HL-60 (cell line): ENCODE measurements at regions not wholly inside any gene's neighbourhood (a gene's known extent, or its start where the extent isn't known, plus 50 kb on each side); places are given as distances from the start of the nearest gene placed in this dataset.
"Not testable (repeated sequence)": the region's sequence is repeated elsewhere in the genome, so short reads cannot be mapped to it uniquely, and the experiment has no call there.

Source experiments
- DNase-seq, 2 experiments: peaks; one replicate each; pipeline ENCODE4 v3.0.0-alpha.2; 2010 to 2020; ENCODE audit warnings: low read depth in 1 of 2, low spot score in 1 of 2
- H3K27ac ChIP-seq: fragments of 250-450 bp; sonication (Bioruptor Pico); replicated peaks from 2 replicates; pipeline ENCODE4 v1.5.1; 2020; ENCODE audit warnings: mild to moderate bottlenecking, moderate library complexity
- H3K27me3 ChIP-seq: fragments of 250-450 bp; sonication (Bioruptor Pico); 2 replicates; pipeline ENCODE4 v1.5.1; 2021; ENCODE audit warnings: mild to moderate bottlenecking, moderate library complexity; ENCODE audit not compliant: insufficient read depth, poor library complexity, severe bottlenecking
- H3K4me3 ChIP-seq: replicated peaks from 2 replicates; pipeline ENCODE4 v1.5.1; 2011; ENCODE audit warnings: mild to moderate bottlenecking, control low read depth, low read length; ENCODE audit not compliant: insufficient read depth
- GABPA ChIP-seq: IDR thresholded peaks from 2 replicates; pipeline ENCODE4 v1.6.1; 2012; ENCODE audit warnings: low read depth
- POLR2AphosphoS5 ChIP-seq: IDR thresholded peaks from 2 replicates; pipeline ENCODE4 v1.6.1; 2012; ENCODE audit warnings: low read depth
- SPI1 ChIP-seq: IDR thresholded peaks from 2 replicates; pipeline ENCODE4 v1.6.1; 2012; ENCODE audit warnings: low read depth, mild to moderate bottlenecking, borderline replicate concordance
- TF ChIP-seq, protein P1 (sequence below): IDR thresholded peaks from one replicate; pipeline ENCODE4 v1.5.1; 2011; ENCODE audit warnings: low read length, control low read depth, inconsistent platforms; ENCODE audit not compliant: insufficient read depth
- TF ChIP-seq, protein P2 (sequence below): IDR thresholded peaks from 2 replicates; pipeline ENCODE4 v1.6.1; 2012; ENCODE audit warnings: low read depth; ENCODE audit not compliant: insufficient replicate concordance

DNA sequence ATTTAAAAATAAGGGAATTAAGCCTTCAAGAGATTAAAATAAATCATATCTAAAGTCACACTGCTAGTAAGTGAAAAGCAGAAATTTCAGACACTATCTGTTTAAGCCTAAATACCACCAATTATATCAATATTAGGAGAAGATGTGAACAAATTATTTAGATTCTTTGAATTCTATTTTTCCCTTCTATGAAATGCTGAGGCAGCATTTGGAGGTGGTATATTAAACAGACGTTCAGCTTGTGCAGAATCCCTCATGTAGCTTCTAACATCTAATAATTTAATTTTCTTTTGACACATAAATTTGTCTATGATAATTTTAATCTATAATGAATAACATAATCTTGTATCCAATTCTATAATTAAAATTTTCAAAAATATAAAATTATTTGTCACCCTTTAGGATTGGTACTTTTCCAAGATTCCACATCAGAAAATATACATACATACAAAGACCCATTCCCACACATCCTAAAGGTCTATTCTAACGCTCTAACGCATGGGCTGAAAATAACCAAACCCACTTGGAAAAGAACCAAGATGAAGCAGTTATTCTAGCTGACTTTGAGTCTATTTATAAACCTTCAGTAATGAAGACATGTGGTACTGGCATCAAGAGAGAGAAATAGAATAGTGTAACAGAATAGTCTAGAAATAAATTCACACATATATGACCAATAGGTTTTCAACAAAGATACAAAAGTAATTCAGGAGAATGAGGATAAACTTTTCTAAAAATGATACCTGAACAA, 751.8 kb downstream of the GALC start:
- TF ChIP-seq, protein P1, sequence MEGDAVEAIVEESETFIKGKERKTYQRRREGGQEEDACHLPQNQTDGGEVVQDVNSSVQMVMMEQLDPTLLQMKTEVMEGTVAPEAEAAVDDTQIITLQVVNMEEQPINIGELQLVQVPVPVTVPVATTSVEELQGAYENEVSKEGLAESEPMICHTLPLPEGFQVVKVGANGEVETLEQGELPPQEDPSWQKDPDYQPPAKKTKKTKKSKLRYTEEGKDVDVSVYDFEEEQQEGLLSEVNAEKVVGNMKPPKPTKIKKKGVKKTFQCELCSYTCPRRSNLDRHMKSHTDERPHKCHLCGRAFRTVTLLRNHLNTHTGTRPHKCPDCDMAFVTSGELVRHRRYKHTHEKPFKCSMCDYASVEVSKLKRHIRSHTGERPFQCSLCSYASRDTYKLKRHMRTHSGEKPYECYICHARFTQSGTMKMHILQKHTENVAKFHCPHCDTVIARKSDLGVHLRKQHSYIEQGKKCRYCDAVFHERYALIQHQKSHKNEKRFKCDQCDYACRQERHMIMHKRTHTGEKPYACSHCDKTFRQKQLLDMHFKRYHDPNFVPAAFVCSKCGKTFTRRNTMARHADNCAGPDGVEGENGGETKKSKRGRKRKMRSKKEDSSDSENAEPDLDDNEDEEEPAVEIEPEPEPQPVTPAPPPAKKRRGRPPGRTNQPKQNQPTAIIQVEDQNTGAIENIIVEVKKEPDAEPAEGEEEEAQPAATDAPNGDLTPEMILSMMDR: no peak
- TF ChIP-seq SPI1: no peak
- TF ChIP-seq, protein P2, sequence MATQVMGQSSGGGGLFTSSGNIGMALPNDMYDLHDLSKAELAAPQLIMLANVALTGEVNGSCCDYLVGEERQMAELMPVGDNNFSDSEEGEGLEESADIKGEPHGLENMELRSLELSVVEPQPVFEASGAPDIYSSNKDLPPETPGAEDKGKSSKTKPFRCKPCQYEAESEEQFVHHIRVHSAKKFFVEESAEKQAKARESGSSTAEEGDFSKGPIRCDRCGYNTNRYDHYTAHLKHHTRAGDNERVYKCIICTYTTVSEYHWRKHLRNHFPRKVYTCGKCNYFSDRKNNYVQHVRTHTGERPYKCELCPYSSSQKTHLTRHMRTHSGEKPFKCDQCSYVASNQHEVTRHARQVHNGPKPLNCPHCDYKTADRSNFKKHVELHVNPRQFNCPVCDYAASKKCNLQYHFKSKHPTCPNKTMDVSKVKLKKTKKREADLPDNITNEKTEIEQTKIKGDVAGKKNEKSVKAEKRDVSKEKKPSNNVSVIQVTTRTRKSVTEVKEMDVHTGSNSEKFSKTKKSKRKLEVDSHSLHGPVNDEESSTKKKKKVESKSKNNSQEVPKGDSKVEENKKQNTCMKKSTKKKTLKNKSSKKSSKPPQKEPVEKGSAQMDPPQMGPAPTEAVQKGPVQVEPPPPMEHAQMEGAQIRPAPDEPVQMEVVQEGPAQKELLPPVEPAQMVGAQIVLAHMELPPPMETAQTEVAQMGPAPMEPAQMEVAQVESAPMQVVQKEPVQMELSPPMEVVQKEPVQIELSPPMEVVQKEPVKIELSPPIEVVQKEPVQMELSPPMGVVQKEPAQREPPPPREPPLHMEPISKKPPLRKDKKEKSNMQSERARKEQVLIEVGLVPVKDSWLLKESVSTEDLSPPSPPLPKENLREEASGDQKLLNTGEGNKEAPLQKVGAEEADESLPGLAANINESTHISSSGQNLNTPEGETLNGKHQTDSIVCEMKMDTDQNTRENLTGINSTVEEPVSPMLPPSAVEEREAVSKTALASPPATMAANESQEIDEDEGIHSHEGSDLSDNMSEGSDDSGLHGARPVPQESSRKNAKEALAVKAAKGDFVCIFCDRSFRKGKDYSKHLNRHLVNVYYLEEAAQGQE: no peak
- TF ChIP-seq POLR2AphosphoS5: no peak
- no peak for TF ChIP-seq GABPA
- no peak overlapping the region for H3K27ac ChIP-seq
- H3K27me3 ChIP-seq: no peaks in the 10 kb centered on the region
- no peak for DNase-seq
- H3K4me3 ChIP-seq: no peak overlapping the region

DNA sequence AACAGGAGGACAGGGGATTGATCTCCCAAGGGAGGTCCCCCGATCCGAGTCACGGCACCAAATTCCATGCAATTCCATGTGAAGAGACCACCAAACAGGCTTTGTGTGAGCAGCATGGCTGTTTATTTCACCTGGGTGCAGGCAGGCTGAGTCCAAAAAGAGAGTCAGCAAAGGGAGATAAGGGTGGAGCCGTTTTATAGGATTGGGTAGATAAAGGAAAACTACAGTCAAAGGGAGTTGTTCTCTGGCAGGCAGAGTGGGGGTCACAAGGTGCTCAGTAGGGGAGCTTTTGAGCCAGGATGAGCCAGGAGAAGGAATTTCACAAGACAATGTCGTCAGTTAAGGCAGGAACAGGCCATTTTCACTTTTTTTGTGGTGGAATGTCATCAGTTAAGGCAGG, 752.7 kb downstream of the GALC start:
- H3K4me3 ChIP-seq, DNase-seq, H3K27me3 ChIP-seq, H3K27ac ChIP-seq: not testable (repeated sequence)

DNA sequence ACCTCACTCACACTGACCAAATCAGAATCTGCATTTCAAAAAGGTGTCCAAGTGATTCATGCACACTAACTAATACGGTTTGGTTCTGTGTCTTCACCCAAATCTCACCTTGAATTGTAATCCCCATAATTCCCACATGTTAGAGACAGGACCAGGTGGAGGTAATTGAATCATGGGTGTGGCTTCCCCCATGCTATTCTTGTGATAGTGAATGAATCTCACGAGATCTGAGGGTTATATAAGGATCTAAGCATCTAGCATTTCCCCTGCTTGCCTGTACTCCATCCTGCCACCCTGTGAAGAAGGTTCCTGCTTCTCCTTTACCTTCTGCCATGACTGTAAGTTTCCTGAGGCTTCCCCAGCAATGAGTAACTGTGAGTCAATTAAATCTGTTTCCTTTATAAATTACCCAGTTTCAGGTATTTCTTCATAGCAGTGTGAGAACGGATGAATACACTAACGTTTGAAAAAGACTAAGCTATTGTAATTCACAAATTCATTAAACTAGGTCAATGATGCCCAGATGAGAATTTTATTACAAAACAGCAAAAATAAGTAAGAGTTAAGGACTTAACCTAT, 759.1 kb downstream of the GALC start:
- Histone ChIP-seq H3K27ac (no peak overlapping the region), H3K27me3 (no peaks in the 10 kb centered on the region), H3K4me3 (no peak overlapping the region)
- no peak for DNase-seq
- no peak for TF ChIP-seq POLR2AphosphoS5
- TF ChIP-seq, protein P1: no peak
- TF ChIP-seq SPI1: no peak
- TF ChIP-seq, protein P2: no peak
- no peak for TF ChIP-seq GABPA

DNA sequence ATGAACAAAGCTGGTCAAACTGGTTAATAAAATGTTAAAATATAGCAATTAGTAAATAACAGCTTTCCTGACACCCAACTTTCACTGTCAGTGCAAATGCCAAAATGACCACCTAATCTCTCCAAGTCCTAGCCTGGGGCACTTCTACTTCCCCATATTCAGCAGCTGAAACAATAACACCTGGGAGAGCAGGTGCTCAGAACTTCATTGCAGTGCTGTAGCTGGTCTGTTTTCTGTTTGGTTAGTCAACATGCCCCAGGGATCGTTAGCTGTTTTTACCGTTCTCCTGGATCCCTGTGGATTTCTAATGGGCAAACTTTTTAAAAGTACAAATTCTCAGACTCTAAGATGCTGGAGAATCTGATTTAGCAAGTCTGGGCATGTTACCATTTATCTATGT, 759.7 kb downstream of the GALC start:
- DNase-seq: no peak
- TF ChIP-seq POLR2AphosphoS5 (no peak), GABPA (no peak), SPI1 (no peak)
- TF ChIP-seq, protein P2: no peak
- Histone ChIP-seq H3K4me3 (no peak overlapping the region), H3K27me3 (no peaks in the 10 kb centered on the region), H3K27ac (no peak overlapping the region)
